Caki2 (cell line): ENCODE measurements at regions not wholly inside any gene's neighbourhood (a gene's known extent, or its start where the extent isn't known, plus 50 kb on each side); places are given as distances from the start of the nearest gene placed in this dataset.
A peak's percentile ranks its signal among the peaks of the same experiment; 100 is the strongest.
"Not testable (repeated sequence)": the region's sequence is repeated elsewhere in the genome, so short reads cannot be mapped to it uniquely, and the experiment has no call there.

ENCODE experiments used
- DNase-seq: peaks from one replicate; pipeline ENCODE4 v3.0.0-alpha.2; 2015; ENCODE audit warnings: low read depth
- in situ Hi-C: cut with HindIII; loops from 2 replicates; pipeline ENCODE4 v1.10.0; 2016; ENCODE audit warnings: low sequenced_read_pairs, low pct_unique_long_range_greater_than_20kb, mixed read lengths

DNA sequence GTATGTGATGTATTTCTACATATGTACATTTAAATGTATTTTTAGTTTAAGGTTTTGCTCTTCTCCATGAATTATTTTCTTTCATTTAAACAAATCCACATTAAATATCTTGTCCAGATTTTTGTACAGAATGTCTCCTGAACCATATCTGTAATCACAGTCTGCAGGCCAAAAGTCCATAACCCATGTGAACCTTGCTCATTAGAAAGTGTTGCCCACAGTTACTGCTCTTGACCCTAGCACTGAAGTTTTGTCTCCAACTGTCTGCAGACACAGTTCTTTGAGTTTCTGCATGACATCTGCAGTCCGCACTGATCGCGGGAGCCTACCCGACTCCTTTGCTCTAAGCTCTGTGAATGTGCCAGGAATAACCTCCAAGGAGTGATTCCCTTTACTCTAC, 626.2 kb upstream of the SLC10A2 start:
- in situ Hi-C loops = no loop called here
- DNase-seq = no peak

DNA sequence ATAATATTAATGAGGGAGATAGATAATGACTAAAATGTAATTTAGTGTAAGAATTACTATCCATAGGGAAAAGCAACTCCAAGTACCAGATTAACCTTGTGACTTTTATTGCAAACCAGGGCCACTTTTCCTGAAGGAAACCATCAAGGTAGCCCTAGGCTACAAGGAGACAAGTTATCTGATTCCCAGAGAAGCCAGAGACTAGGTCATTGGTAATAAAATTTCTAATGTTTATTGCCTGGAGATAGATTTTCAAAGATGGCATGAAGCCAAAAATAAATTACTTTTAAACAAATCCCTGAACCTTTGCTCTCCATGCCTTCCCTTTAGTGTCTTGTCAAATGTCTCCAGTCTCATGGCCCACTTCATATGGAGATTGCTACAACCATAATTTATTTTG, 610.1 kb upstream of the SLC10A2 start:
- DNase-seq = no peak
- in situ Hi-C loops = no loop called here

DNA sequence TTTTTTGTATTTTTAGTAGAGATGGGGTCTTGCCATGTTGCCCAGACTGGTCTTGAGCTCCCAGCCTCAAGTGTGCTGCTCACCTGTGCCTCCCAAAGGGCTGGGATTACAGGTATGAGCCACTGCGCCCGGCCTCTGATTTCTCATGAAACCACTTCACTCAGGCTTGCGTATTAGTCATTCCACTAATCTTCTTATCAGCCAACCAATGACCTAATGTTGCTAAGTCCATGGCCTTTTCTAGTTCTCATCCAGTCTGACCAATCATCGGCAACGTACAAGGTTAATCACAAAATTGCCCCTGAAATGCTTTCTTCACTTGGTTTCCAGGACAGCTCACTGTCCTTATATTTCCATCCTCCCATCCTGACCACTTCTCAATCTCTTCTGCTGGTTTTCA, 605.3 kb upstream of the SLC10A2 start:
- in situ Hi-C loops = no loop called here

DNA sequence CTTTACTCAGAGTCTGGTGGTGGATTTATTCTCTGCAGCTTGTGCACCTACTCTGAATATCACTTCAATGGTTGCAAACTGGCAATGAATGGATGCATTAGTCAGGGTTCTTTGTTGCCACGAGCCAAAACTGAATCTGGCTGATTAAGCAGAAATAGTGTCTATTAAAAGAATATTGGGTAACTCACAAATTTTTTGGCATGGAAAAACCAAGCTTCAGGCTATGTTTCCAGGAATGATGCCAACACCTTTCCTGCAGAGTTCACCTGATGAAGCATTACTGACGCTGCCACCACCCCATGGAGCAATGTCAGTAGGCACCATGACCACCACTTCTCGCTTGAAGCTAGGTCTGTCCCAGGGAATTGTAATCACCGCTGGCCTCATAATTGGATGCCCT, 597.8 kb upstream of the SLC10A2 start:
- in situ Hi-C loops = no loop called here
- no peak for DNase-seq

More for the DNA sequence above, 605.3 kb upstream of the SLC10A2 start:
- no peak for DNase-seq

DNA sequence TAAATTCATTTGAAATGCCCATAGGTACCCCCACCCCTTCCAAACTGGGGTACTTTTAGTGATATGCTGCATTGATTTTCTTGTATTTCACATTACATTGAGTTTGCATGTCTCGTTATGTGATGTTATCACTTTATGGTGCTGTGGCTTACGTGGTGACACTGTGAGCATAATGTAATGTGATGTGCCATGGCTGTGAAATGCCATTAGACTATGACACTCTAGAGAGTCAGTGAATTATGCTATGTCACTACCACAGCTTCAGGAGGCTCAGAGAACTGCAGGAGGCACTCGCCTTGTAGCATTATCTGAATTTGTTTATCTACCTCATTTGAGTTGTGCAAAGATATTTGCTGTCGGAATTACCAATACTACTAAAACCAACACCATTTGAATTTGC, 590.1 kb upstream of the SLC10A2 start:
- in situ Hi-C loops = no loop called here
- DNase-seq = no peak

DNA sequence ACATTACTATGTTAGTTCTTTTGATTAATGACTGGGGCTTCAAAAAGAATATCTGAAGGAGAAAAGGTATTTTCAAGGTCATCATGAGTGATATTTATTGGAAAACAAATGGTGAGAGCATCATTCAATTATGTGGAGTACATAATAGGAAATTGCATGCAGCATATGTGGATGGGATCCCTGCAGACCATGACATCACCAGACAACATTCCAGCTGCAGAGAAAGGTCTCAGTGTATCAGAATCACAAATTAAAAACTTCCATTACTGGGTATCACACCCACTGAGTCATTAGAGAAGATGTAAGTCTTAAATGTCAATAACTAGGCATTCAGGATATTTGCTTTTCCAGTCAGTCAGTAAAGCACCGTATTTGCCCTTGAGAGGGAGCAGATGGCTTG, 574.4 kb upstream of the SLC10A2 start:
- no peak for DNase-seq
- in situ Hi-C loops = no loop called here

DNA sequence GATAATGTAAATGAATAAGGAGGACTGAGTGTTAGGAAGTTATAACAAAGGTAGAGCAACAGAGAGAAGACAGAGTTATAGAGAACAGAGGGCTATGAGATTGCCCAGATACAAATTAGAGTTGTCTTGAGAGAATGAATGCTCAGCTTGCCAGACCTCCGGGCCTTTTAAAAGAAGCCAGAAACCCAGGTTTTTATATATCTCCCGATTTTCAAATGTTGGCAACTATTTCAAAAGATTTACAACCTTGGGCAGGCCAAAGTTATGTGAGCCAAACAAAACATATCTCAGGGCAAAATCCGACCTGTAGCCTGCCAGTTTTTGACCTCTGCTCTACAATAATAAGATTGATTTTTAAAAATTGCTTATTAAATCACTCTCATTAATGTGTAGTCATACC, 573.1 kb upstream of the SLC10A2 start:
- DNase-seq = no peak
- in situ Hi-C loops = no loop called here

DNA sequence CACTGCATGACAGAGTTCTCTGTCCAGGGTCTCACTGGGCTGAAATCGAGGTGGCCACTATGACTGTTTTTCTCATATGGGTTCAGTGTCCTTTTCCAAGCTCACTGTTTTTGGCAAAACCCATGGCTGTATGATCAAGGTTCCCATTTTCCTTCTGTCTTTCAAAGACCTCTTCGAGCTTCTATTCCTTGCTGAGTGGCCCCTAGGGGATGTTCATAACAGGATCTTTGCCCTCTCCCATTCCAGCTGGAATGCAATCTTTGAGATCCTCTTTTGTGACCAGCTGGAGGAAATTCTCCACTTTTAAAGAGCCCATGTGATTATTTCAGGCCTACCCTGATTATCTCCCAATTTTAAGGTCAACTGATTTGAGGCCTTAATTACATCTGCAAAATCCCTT, 572.5 kb upstream of the SLC10A2 start:
- in situ Hi-C loops = no loop called here
- no peak for DNase-seq

DNA sequence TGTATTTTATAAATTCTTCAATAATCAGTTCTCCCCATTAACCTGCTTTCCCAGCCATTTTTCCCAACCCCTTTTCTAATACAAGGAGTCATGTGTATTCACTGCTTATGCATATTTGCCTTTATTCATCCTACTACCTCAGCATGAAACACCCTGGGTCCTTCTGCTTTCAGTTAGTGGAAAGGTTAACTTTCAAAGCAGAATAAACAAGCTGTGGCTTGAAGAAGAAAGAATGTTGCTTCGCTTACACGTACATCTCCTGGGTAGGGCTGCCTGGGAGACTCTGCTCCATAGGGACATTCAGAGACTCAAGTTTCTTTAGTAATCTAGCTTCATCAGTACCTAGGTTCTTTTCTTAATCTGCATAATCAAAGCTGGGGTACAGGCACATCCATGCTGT, 567.8 kb upstream of the SLC10A2 start:
- no peak for DNase-seq
- in situ Hi-C loops = no loop called here

DNA sequence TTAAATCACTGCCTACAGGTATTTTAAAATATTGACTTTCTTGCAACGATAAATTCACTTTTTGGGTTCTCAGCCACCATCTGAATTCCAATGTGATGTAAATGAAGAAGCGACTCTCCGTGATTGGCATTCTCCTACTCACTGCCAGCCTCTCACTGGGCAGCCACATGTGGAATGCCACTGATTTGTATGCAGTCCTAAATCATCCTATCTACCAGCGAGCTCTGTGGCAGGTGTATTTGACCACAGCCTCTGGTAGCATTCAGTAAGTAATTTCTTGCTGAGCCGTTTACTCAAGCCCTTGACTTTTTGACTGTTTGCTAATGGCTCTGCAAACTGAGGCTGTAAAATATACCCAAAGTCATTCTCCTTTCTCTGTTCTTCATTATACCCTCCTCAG, 559.0 kb upstream of the SLC10A2 start:
- in situ Hi-C loops = no loop called here
- no peak for DNase-seq

DNA sequence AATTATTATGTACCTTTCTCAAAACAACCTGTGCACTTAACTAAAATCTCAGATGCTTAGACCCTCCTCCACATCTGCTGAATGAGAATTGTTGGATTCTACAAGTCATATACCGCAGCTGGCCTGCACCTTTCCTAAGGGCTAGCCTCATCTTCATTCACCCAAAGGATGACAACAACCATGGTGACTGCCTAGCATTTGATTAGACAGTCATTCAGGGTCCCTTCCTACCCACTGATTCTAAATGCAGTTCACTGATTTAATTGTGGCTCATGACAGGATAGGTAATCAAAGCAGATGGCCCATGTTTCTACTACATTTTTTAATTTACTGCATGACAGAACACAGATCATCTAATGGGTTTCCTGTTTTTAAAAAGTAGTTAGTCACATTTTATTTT, 551.9 kb upstream of the SLC10A2 start:
- in situ Hi-C loops = no loop called here
- DNase-seq = no peak

DNA sequence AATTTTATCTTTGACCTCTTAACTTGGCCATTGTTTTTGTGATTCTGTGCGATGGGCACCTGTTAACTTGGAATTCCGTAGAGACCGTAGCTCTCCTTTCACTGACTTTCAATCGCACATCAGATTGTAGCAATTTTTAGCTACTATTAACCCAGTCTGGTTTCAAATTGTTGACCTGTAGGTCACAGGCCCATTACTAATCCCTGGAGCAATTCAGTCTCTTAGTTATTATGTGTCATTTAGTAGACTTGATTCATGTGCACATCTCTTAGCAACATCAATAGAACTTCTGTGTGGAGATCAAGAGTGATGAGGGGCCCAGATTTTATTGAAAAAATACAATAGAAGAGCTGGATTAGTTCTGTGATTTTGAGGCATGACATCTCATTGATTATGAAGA, 549.6 kb upstream of the SLC10A2 start:
- DNase-seq = no peak
- in situ Hi-C loops = no loop called here

DNA sequence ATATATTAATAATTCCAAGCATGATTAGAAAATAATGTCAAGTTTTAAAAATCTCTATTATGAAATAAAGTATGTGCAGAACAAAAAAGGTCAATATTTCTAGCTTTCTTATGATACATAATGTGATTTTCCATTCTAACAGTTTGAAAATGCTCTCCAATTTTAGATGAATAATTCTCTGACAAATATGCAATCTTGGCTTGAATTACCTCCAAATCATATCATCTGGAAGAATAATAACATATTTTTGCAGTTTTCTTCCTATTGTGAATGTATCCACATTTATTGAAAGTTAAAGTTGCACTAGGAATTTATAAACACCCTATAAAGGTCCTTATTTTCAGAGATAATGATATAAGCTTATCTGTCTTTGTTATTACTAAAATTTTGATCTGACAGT, 548.5 kb upstream of the SLC10A2 start:
- in situ Hi-C loops = no loop called here

DNA sequence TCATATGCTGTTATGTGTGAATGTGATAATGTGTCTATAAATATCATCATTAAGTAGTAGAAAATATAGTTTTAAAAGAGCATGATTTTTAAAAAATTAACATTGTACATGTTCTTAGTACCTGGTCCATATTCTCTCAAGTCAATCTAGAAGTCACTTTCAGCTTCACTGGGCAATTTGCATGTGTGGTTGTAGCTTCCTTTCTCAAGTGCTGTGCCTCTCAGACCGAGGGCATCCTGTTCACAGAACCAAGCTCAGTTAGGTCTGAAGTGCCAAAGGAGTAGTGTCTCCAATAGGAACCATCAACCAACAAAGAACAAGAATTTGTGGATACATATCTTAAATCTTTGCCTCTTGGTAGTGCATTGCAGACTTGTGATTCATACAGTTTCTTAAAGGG, 541.8 kb upstream of the SLC10A2 start:
- no peak for DNase-seq
- in situ Hi-C loops = no loop called here

More for the DNA sequence above, 548.5 kb upstream of the SLC10A2 start:
- no peak for DNase-seq

DNA sequence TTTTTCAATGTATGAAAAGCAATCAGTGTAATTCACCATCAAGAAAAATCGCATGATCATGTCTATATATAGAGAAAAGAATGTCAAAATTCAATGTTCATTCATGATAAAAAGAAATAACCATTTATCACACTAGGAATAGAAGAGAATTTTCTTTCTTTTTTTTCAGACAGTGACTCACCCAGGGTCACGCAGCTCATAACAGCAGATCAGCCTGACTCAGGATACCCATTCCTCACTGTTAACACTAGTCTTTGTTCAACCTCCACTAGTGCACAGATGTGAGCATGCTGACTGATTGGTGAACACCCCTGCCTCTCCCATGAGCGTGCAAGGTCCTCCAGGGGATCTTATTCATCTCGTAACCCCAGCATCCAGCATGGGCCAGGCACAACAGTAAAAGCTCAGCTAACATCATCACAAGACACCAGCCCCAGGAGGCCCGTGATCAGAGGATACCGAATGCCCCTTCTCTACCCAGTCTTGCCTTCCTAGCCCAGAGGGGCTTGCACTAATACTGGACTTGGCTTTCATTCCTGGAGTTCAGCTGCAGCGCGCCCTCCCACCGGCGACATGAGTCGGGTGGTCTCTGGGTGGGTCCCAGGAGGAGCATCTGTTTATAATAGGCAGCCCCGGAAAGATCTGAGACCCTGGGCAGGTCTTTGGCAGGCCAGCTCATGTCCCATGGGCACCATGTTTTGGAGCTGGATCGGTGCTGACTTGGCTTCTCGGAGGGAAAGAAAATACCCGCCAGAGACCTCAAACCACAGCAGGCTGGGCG, 539.5 kb upstream of the SLC10A2 start:
- DNase-seq = no peak

DNA sequence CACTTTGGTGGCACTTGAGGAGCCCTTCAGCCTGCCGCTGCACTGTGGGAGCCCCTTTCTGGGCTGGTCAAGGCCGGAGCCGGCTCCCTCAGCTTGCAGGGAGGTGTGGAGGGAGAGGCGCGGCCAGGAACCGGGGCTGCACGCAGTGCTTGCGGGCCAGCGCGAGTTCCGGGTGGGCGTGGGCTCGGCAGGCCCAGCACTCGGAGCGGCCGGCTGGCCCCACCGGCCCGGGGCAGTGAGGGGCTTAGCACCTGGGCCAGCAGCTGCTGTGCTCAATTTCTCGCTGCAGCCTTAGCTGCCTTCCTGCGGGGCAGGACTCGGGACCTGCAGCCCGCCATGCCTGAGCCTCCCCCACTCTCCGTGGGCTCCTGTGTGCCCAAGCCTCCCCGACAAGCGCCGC, 533.7 kb upstream of the SLC10A2 start:
- DNase-seq, in situ Hi-C loops: not testable (repeated sequence)

More for the DNA sequence above, 539.5 kb upstream of the SLC10A2 start:
- in situ Hi-C loops = no loop called here

DNA sequence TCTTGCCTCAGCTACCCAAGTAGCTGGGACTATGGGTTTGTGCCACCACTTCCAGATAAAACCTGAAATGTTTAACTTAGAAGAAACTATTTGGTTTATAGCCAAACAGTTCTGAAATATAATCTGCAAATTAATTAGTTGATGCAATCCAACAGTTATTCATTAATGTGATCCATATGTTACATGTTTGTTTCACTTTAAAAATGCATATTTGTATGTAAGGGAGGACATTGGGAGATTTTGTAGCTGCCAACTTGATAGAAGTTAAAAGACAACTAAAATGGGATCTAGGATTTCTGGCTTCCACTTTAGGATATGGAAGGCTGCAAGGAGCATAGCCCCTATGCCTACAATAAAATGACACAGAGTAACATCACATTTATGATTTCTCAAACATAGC, 532.5 kb upstream of the SLC10A2 start:
- in situ Hi-C loops = no loop called here
- no peak for DNase-seq

DNA sequence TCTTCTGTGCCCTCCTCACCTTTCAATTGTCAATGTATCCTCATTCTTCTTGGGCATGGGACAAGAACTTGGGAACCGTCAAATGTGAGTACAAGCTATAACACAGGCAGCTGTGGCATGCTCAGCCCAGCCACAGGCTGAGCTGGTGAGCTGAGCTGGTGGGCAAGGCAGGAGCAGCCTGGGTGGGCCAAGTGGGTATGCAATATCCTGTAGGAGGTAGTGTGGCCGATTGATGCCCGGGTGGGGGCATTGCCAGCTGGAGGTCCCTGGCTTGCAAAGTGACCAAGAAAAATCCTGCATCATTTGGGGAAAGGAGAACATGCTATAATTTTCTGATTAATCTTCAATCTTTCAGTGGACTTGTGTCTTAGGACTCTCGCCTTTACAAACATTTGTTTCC, 507.2 kb upstream of the SLC10A2 start:
- DNase-seq = no peak
- in situ Hi-C loops = no loop called here

DNA sequence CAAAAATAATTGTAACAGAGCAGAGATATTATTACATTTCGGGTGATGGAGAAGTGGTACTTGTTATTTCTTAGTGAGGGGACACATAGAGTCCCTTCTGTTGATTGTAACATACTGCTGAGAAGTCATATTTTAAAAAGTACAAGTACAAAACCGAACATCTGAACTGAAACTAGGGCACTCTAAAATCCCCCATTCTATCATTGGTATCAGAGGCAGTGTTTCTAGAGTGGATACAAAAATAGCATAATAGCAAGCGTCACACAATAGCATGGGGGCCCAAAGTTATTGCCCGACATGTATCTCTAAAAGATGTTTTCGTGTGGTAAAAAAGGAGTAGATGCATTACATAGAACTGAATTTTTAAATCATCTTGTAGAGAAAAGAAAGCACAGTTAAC, 502.1 kb upstream of the SLC10A2 start:
- in situ Hi-C loops = no loop called here

DNA sequence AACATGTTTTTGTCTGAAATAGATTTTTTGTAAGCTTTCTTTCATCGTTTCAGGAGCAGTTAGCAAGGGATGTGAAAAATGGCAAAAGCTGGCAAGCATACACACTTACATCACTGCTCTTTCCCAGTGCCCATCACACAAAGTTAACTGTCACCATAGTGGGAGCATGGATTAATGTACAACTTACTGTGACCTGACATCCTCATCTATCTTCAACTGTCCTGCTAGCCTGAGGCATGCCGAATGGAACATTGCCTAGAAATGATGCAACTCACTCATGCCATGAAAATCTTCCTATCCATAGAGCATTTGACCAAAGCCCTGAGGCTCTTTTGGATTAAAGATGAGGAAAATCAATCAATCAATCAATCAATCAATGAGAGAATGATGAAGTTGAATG, 491.7 kb upstream of the SLC10A2 start:
- in situ Hi-C loops = no loop called here
- peak; percentile 45 for DNase-seq

More for the DNA sequence above, 502.1 kb upstream of the SLC10A2 start:
- DNase-seq = no peak
